ENCODE measurements at regions not wholly inside any gene's neighbourhood (a gene's known extent, or its start where the extent isn't known, plus 50 kb on each side); places are given as distances from the start of the nearest gene placed in this dataset.
"Not testable (repeated sequence)": the region's sequence is repeated elsewhere in the genome, so short reads cannot be mapped to it uniquely, and the experiment has no call there.

- no peak for ATAC-seq
Measured at GRCh38 chr2:76160670-76161069, 450.0 kb upstream of the GCFC2 start.

- no peak for ATAC-seq
Measured at GRCh38 chr2:76159042-76159648, 448.4 kb upstream of the GCFC2 start.

- no peak for ATAC-seq
Measured at GRCh38 chr2:76157531-76157930, 446.8 kb upstream of the GCFC2 start.

DNA sequence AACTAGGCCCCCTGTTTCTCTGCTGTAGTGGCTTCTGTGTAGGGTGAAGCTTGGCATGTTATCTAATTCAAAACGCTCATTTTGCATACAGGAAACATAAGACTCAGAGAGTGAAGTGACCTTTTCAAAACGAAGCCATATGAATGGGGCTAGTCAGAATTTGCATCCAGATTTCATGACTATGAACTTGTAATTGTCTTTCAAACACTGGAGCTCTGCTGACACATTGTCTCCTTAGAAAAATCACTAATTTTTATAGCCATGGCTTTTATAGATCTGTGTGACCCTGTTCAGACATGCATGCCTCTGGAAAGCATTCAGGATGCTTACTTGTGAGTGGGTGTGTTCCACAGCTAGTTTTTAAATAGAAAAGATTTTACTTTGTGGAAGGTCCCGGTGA lies 444.3 kb upstream of the GCFC2 start:
- no peak for ATAC-seq

- no peak for ATAC-seq
Measured at GRCh38 chr2:76149846-76150245, 439.1 kb upstream of the GCFC2 start.

- not testable (repeated sequence) for ATAC-seq
Measured at GRCh38 chr2:76139303-76139702, 428.6 kb upstream of the GCFC2 start.

DNA sequence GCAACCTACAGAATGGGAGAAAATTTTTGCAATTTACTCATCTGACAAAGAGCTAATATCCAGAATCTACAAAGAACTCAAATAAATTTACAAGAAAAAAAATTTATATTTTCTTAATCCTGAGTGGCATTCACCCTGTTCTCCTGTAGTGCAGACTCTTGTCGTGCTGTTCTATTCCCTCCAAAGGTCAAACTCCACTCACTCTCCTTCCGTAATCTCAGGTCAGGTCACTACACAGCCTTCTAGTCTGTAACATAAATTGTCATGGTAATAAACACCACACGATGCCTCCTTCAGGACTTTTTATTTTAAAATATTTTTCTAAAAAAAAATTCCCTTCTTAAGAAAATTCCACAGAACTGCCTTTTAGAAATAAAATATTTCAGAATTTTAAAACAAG lies 417.9 kb upstream of the GCFC2 start:
- no peak for ATAC-seq

DNA sequence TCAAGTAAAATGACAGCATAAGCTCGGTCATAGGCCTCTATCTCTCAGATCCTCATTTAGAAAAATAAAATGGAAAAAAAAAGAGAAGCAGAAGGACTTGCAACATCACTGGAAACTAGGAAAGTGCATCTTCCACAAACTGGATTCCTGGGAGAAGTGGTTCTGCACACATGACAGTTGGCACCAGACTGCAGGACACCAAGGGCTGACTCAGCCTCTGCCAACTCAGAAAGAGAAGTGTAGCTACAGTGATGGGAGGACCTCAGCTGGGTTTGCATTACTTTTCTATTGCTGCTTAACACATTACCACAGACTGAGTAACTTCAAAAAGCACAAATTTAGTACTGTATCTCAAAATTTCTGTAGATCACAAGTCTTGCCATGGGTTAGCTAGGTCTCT lies 409.5 kb upstream of the GCFC2 start:
- ATAC-seq, result peak in 1 of 2 donors; percentile 25

GRCh38 chr2:76089683-76090082 lies 379.0 kb upstream of the GCFC2 start:
- ATAC-seq, result no peak

DNA sequence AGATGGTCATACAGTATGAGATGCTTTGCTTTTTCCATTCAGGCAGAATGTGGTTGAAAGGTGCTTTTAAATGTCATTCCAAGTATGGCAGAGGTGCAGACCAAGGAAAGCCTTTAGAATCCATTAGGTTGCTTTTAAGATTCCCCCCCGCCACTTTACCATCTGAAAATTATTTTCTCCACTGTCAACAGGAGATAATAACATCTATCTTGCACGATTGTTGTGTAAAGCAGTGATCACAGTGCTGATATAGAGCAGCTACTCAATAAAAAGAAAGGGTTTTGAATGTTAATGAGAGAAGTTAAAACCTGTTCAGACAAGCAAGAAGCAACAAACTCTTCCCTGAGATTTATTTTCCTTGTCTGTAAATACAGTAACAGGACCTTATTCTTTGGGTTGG lies 372.5 kb upstream of the GCFC2 start:
- no peak for ATAC-seq

DNA sequence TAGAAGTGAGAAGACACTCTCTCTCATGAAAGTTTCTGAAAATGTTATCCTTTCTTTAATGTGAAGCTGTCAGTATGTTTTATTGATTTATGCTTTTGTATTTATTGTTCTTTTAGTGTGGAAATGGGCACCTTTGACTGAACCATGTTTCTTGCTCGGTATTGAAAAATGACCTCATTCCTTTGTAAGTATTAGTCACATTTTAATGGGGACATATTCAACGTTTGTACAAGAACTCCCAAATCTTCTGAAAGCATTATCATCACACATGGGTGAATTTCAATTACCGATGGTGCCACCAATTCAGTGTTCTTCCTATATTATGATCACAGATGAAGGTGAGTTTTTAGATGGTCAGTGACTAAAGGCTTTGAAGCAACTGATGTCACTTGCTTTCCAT lies 371.8 kb upstream of the GCFC2 start:
- ATAC-seq, result no peak

DNA sequence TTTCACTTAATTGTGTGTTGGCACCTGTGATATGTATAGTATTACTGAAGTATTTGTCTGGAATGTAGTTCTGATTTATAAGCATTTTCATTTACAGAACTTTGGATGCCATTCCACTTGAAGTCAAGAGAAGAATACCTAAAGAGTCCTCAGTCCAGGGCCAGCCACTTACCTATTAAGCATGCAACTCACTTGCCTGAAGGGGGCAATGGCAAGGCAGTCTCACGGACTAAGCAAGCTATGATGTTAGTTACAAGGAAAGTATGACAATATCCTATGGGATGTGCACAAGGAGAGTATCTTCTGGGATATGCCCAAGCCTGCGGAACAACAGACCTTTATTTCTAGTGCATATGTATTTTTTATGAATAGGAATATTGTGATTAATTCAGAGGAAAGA lies 369.4 kb upstream of the GCFC2 start:
- no peak for ATAC-seq

DNA sequence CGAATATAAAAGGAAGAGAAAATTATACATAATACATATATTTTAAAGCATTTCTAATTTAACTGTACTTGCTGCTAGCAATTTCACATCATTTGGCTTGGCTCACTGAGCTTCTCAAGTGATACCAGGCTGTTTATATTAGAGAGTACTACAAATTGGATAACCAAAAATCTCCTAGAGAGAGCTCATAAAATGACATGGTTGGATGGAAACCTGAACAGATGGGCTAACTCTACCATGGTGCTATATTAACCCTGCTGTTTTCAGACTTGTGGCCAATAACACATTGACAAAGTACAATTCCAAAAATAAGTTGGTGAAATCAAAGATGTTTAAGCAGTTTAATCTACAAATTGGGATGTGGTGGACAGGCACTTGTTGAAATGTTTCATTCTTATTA lies 364.4 kb upstream of the GCFC2 start:
- no peak for ATAC-seq

GRCh38 chr2:76073992-76074604 lies 363.4 kb upstream of the GCFC2 start:
- ATAC-seq, result no peak

GRCh38 chr2:76050196-76050595 lies 339.5 kb upstream of the GCFC2 start:
- no peak for ATAC-seq

GRCh38 chr2:76044701-76045100 lies 334.0 kb upstream of the GCFC2 start:
- ATAC-seq, result no peak

- no peak for ATAC-seq
Measured at GRCh38 chr2:76039505-76039904, 328.8 kb upstream of the GCFC2 start.

- ATAC-seq, result no peak
Measured at GRCh38 chr2:76027761-76028160, 317.0 kb upstream of the GCFC2 start.

GRCh38 chr2:76019128-76019527 lies 308.4 kb upstream of the GCFC2 start:
- ATAC-seq, result no peak

GRCh38 chr2:76009484-76009883 lies 298.8 kb upstream of the GCFC2 start:
- no peak for ATAC-seq

DNA sequence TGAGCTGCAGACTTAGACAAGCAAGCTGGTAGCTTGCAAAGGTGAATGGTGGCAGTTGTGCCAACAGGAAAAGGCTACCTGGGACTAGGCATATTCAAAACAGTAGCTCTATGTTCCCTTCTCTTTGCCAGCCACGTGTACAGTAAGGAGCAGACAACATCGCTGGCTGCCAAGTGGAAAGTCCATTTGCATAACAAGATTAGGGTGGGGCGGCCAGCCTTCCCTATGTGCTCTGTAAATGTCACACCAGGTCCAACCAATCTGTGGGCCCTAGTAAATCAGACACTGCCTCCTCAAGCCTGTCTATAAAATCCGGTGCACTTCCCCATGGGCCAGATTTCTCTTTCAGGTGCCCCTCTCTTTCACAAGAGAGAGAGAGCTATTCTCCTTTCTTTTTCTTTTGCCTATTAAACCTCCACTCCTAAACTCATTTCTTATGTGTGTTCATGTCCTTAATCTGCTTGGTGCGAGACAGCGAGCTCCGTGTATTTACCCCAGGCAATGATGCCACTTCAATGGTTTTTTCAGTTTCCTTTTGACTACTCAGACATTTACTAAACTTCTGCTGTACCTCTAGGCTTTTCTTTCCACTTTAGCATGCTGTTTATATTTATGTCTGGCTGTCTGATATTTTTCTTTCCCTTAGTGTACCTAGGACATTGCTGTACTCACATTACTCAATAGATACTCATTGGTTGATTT lies 297.4 kb upstream of the GCFC2 start:
- ATAC-seq, result no peak

DNA sequence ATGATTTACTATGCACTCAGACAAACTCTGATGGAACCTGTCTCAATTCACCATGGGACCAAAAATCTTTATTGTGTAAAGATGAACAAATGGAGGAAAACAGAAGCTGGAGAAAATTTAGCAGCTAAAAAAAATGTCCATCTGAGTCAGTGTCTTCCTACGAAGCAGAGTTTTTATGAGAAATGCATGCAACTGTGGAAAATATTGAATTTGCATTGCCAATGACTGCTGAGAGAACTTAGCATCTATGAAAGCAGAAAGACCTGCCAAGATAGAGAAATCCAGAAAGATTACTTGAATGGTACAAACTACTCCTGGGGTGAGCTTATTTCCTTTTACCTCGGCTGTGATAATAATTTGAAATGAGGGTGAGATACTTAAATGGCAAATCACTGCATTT lies 289.7 kb upstream of the GCFC2 start:
- no peak for ATAC-seq

GRCh38 chr2:75998451-75998850 lies 287.7 kb upstream of the GCFC2 start:
- no peak for ATAC-seq

GRCh38 chr2:75994759-75995158 lies 284.0 kb upstream of the GCFC2 start:
- no peak for ATAC-seq

Data from activated CD4-positive, CD25-positive, alpha-beta regulatory T cell treated with anti-CD3 and anti-CD28 coated beads, Interleukin-2, amount 50 U/mL, for 24 hours (primary cell).